GM12874 (cell line): ENCODE measurements at regions not wholly inside any gene's neighbourhood (a gene's known extent, or its start where the extent isn't known, plus 50 kb on each side); places are given as distances from the start of the nearest gene placed in this dataset.

Source experiments
- CTCF ChIP-seq: IDR thresholded peaks from 2 replicates; pipeline ENCODE4 v1.5.1; 2011; ENCODE audit warnings: low read depth, mild to moderate bottlenecking, control low read depth, low read length, moderate library complexity; ENCODE audit not compliant: insufficient read depth

GRCh38 chr11:70502677-70503467 lies 104.5 kb downstream of the CTTN start:
- no peak for TF ChIP-seq CTCF

- TF ChIP-seq CTCF = no peak
Observed at GRCh38 chr11:70503468-70504221, 105.3 kb downstream of the CTTN start.

- no peak for TF ChIP-seq CTCF
Observed at GRCh38 chr11:70504246-70505020, 106.1 kb downstream of the CTTN start.

GRCh38 chr11:70505331-70505731 lies 107.0 kb downstream of the CTTN start:
- no peak for TF ChIP-seq CTCF

- TF ChIP-seq CTCF = no peak
Observed at GRCh38 chr11:70505761-70506657, 107.7 kb downstream of the CTTN start.

- no peak for TF ChIP-seq CTCF
Observed at GRCh38 chr11:70506658-70506970, 108.3 kb downstream of the CTTN start.
